K562 (cell line): ENCODE measurements at regions not wholly inside any gene's neighbourhood (a gene's known extent, or its start where the extent isn't known, plus 50 kb on each side); places are given as distances from the start of the nearest gene placed in this dataset.

Experiments used
- ATAC-seq: fragments of 200-7000 bp; cut with Tn5 transposase; 3 replicates; pipeline ENCODE4 v1.9.1; 2020; ENCODE audit warnings: moderate library complexity
- BruUV-seq: library from RNA; stranded (reverse); fragments of 400-500 nt; replicated peaks from 2 replicates; lab custom pipeline; 2021; lab: Mats Ljungman, UMichigan
- CTCF ChIA-PET: fragments of 300-600 bp; formaldehyde crosslinking; extraction: SDS; loops from one replicate; lab custom pipeline; 2021; ENCODE audit warnings: low intra/inter-chr PET ratio; lab: Yijun Ruan, JAX
- POLR2A ChIA-PET: fragments of 300-600, 350-650 bp; sonication (Branson Sonifier 250); formaldehyde crosslinking; extraction: SDS; loops from one replicate; lab custom pipeline; 2021; ENCODE audit warnings: antibody characterized with exemption, inconsistent platforms; lab: Yijun Ruan, JAX
- DNase-seq, 4 experiments: peaks; one replicate each; pipeline versions ENCODE4 v3.0.0 to v3.0.0-alpha.2; 2011 to 2018; ENCODE audit warnings: low spot score in 3 of 4, mixed read lengths in 3 of 4; ENCODE audit errors: extremely low read depth in 1 of 4
- FAIRE-seq: peaks from 2 replicates; lab custom pipeline; 2011; peaks lifted over from hg19 to GRCh38; lab: Jason Lieb, UNC
- H2AFZ ChIP-seq: 2 replicates; pipeline ENCODE4 v1.6.0; 2011; ENCODE audit warnings: low read depth, low read length, control low read depth, inconsistent platforms
- H3K27ac ChIP-seq: fragments of 200-600 bp; 3 replicates; pipeline ENCODE4 v1.8.0; 2011; ENCODE audit warnings: low read depth, mild to moderate bottlenecking, control low read depth, inconsistent platforms, low read length, moderate library complexity, mixed read lengths; ENCODE audit errors: extremely low read depth
- H3K27me3 ChIP-seq, 2 experiments: fragments of 300-600 bp in 1 of 2; 2 replicates in 1 of 2; 3 replicates in 1 of 2; pipeline versions ENCODE4 v1.6.0 to v1.8.0; 2011; ENCODE audit warnings: inconsistent platforms in 2 of 2, low read length in 2 of 2, mild to moderate bottlenecking in 1 of 2, mixed read lengths in 1 of 2, moderate library complexity in 1 of 2; ENCODE audit not compliant: control insufficient read depth in 2 of 2, insufficient read depth in 2 of 2
- H3K36me3 ChIP-seq: fragments of 300-600 bp; 3 replicates; pipeline ENCODE4 v1.8.0; 2011; ENCODE audit warnings: mild to moderate bottlenecking, low read length, inconsistent platforms; ENCODE audit not compliant: control insufficient read depth, insufficient read depth
- H3K4me1 ChIP-seq, 2 experiments: fragments of 200-600 bp in 1 of 2; replicated peaks in 1 of 2; 2 replicates in 1 of 2; 3 replicates in 1 of 2; pipeline versions ENCODE4 v1.5.1 to v1.8.0; 2011; ENCODE audit warnings: inconsistent platforms in 2 of 2, low read length in 2 of 2, mild to moderate bottlenecking in 1 of 2, mixed read lengths in 1 of 2, moderate library complexity in 1 of 2; ENCODE audit not compliant: control insufficient read depth in 2 of 2, insufficient read depth in 2 of 2
- H3K4me2 ChIP-seq: 2 replicates; pipeline ENCODE4 v1.6.1; 2011; ENCODE audit warnings: low read length, control low read depth, inconsistent platforms, mixed read lengths; ENCODE audit not compliant: insufficient read depth
- H3K4me3 ChIP-seq: fragments of 200-600 bp; sonication (generic), shearing (Covaris generic); 2 replicates; pipeline ENCODE4 v1.5.1; 2016; ENCODE audit warnings: control low read depth, inconsistent platforms
- H3K79me2 ChIP-seq: fragments of 200-600 bp; 3 replicates; pipeline ENCODE4 v1.8.0; 2011; ENCODE audit warnings: low read length, inconsistent platforms; ENCODE audit not compliant: control insufficient read depth, insufficient read depth
- H3K9ac ChIP-seq, 2 experiments: 2 replicates each; pipeline versions ENCODE4 v1.6.0 to v1.6.1; 2011; ENCODE audit warnings: low read depth in 2 of 2, low read length in 2 of 2, control low read depth in 1 of 2, inconsistent platforms in 1 of 2, mild to moderate bottlenecking in 1 of 2, mixed read lengths in 1 of 2; ENCODE audit not compliant: insufficient read depth in 1 of 2
- H3K9me1 ChIP-seq: one replicate; pipeline ENCODE4 v1.6.0; 2011; ENCODE audit warnings: inconsistent platforms, mild to moderate bottlenecking, low read length, moderate library complexity; ENCODE audit not compliant: control insufficient read depth, insufficient read depth
- H3K9me3 ChIP-seq: replicated peaks from 2 replicates; pipeline ENCODE4 v1.5.1; 2011; ENCODE audit warnings: low read depth, low read length, inconsistent platforms; ENCODE audit not compliant: control insufficient read depth, insufficient read depth
- H4K20me1 ChIP-seq: replicated peaks from 2 replicates; pipeline ENCODE4 v1.6.1; 2011; ENCODE audit warnings: low read length, inconsistent platforms, mixed read lengths; ENCODE audit not compliant: control insufficient read depth, insufficient read depth
- BCOR ChIP-seq: fragments of 450-650 bp; IDR thresholded peaks from 2 replicates; pipeline ENCODE4 v1.6.1; 2016
- FOXK2 ChIP-seq, 2 experiments: fragments of 450-650 bp; IDR thresholded peaks in 1 of 2; conservative IDR thresholded peaks in 1 of 2; 2 replicates each; pipeline ENCODE4 v1.6.1; 2016; ENCODE audit warnings: low read depth in 2 of 2, mild to moderate bottlenecking in 1 of 2
- GABPB1 ChIP-seq: sonication (generic); formaldehyde crosslinking; IDR thresholded peaks from 2 replicates; pipeline ENCODE4 v1.8.0; 2022; ENCODE audit warnings: mild to moderate bottlenecking, missing genetic modification reagents
- KDM5B ChIP-seq: fragments of 200-600 bp; sonication (generic); IDR thresholded peaks from 2 replicates; pipeline ENCODE4 v1.6.1; 2012; ENCODE audit warnings: low read depth, mild to moderate bottlenecking, moderate library complexity, low read length, control low read depth, inconsistent platforms; ENCODE audit not compliant: insufficient replicate concordance
- MED1 ChIP-seq: sonication (generic); formaldehyde crosslinking; IDR thresholded peaks from 2 replicates; pipeline ENCODE4 v1.8.1; 2023; ENCODE audit warnings: missing genetic modification reagents, borderline replicate concordance
- NFE2 ChIP-seq: IDR thresholded peaks from 2 replicates; pipeline ENCODE4 v1.6.1; 2014; ENCODE audit warnings: antibody characterized with exemption, low read depth
- NR2F6 ChIP-seq: fragments of 450-650 bp; formaldehyde crosslinking; IDR thresholded peaks from 2 replicates; pipeline ENCODE4 v1.4.0; 2020; ENCODE audit warnings: mild to moderate bottlenecking
- RBM22 ChIP-seq: fragments of 200-400 bp; formaldehyde crosslinking; IDR thresholded peaks from 2 replicates; pipeline ENCODE4 v1.6.1; 2018; ENCODE audit warnings: low read length, low read depth; ENCODE audit not compliant: poor library complexity, severe bottlenecking
- TCF7L2 ChIP-seq: fragments of 150-350 bp; IDR thresholded peaks from 2 replicates; pipeline ENCODE4 v1.6.1; 2016; ENCODE audit warnings: low read depth, mild to moderate bottlenecking, low read length, moderate library complexity
- TEAD4 ChIP-seq, 2 experiments: sonication (generic) in 1 of 2; formaldehyde crosslinking in 1 of 2; IDR thresholded peaks; 2 replicates each; pipeline versions ENCODE4 v1.6.1 to v1.8.0; 2012 to 2022; ENCODE audit warnings: borderline replicate concordance in 1 of 2, inconsistent platforms in 1 of 2, low read length in 1 of 2, mild to moderate bottlenecking in 1 of 2, missing genetic modification reagents in 1 of 2
- VEZF1 ChIP-seq: fragments of 200-800 bp; sonication (Bioruptor generic); IDR thresholded peaks from 2 replicates; pipeline ENCODE4 v1.6.1; 2017; ENCODE audit warnings: missing genetic modification characterization, missing compliant biosample characterization
- ZBTB17 ChIP-seq: fragments of 450-650 bp; formaldehyde crosslinking; IDR thresholded peaks from 2 replicates; pipeline ENCODE4 v1.4.0; 2020; ENCODE audit warnings: mild to moderate bottlenecking
- ZNF77 ChIP-seq: fragments of 250-450 bp; sonication (Bioruptor Pico); IDR thresholded peaks from 2 replicates; pipeline ENCODE4 v1.5.0; 2020
- WGBS: fragments of 100-300 bp; shearing (Covaris generic); methylation state at CpG from one replicate; pipeline ENCODE4 v1.1.6; 2016; ENCODE audit warnings: low coverage, mixed read lengths; ENCODE audit not compliant: insufficient coverage; ENCODE audit errors: missing lambda C conversion rate; 5-methylcytosine and 5-hydroxymethylcytosine counted together
- in situ Hi-C: fragments of 300-500 bp; cut with MboI; formaldehyde crosslinking; loops from 4 replicates; pipeline ENCODE4 v1.15.0; 2018; ENCODE audit warnings: inconsistent platforms, mixed read lengths
- intact Hi-C: fragments of 100-400 bp; cut with micrococcal nuclease; formaldehyde crosslinking; loops from 2 replicates; pipeline ENCODE4 v1.14.2; 2022
- TF ChIP-seq, protein P1 (sequence below), 3 experiments: IDR thresholded peaks in 2 of 3; conservative IDR thresholded peaks in 1 of 3; 2 replicates each; pipeline ENCODE4 v1.5.1; 2011 to 2012; ENCODE audit warnings: low read length in 3 of 3, mild to moderate bottlenecking in 3 of 3, control low read depth in 2 of 3, improper control_type of control experiment in 1 of 3, inconsistent platforms in 1 of 3, low read depth in 1 of 3, mixed read lengths in 1 of 3, moderate library complexity in 1 of 3; ENCODE audit not compliant: insufficient read depth in 2 of 3
- TF ChIP-seq, protein P2 (sequence below): fragments of 450-650 bp; IDR thresholded peaks from 2 replicates; pipeline ENCODE4 v1.6.1; 2017; ENCODE audit warnings: antibody characterized with exemption, mild to moderate bottlenecking

DNA sequence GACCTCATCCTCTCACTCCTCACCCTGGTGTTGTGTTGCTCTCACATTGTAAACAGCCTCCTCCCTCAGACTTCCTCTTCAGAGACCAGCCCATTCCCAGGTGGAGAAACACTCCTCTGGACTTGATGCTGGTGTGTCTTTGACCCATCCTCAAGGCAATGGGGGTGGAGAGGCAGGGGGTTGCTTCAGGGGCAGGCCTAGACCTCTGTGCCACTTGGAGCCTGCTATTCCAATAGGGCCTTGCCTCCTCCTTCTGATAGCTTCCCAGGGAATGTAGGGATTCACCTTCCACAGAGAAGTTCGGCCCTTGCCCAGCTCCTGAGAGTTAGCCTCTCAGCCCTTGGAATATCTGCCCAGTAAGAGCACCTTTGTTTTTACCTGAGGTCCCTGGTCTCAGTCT, 606.6 kb upstream of the CADM1 start:
- in situ Hi-C loops: no loop called here
- Histone ChIP-seq H3K79me2 (no peaks in the 10 kb centered on the region), H3K4me3 (no peak overlapping the region), H2AFZ (no peak overlapping the region), H3K4me2 (no peak overlapping the region), H3K9ac (no peak overlapping the region), H3K27ac (no peak overlapping the region), H4K20me1 (no peaks in the 10 kb centered on the region), H3K9me3 (no peaks in the 10 kb centered on the region), H3K9me1 (no peaks in the 10 kb centered on the region), H3K27me3 (no peaks in the 10 kb centered on the region), H3K4me1 (no peaks in the 10 kb centered on the region), H3K36me3 (no peaks in the 10 kb centered on the region)
- CTCF ChIA-PET: no interaction called here
- DNase-seq (no peak), ATAC-seq (no peak), FAIRE-seq (no peak)
- POLR2A ChIA-PET: no interaction called here
- WGBS: 0% methylated on average over 1 of the region's 1 CpG
- BruUV-seq: no TSS peak
- intact Hi-C loops: no loop called here
- no peak for TF ChIP-seq FOXK2 (conservative IDR thresholded peaks at IDR 0.05 in 1 of 2, IDR thresholded peaks at IDR 0.05 in 1 of 2; ENCODE audit: low read depth in 2 of 2)
- TF ChIP-seq TEAD4 (IDR thresholded peaks at IDR 0.05; ENCODE audit: low read length): no peak
- TF ChIP-seq TEAD4 (CRISPR knock-in tag; IDR thresholded peaks at IDR 0.05; ENCODE audit: borderline replicate concordance): no peak
- no peak for TF ChIP-seq KDM5B
- TF ChIP-seq NFE2: no peak
- no peak for TF ChIP-seq TCF7L2
- no peak for TF ChIP-seq BCOR
- TF ChIP-seq, protein P1, sequence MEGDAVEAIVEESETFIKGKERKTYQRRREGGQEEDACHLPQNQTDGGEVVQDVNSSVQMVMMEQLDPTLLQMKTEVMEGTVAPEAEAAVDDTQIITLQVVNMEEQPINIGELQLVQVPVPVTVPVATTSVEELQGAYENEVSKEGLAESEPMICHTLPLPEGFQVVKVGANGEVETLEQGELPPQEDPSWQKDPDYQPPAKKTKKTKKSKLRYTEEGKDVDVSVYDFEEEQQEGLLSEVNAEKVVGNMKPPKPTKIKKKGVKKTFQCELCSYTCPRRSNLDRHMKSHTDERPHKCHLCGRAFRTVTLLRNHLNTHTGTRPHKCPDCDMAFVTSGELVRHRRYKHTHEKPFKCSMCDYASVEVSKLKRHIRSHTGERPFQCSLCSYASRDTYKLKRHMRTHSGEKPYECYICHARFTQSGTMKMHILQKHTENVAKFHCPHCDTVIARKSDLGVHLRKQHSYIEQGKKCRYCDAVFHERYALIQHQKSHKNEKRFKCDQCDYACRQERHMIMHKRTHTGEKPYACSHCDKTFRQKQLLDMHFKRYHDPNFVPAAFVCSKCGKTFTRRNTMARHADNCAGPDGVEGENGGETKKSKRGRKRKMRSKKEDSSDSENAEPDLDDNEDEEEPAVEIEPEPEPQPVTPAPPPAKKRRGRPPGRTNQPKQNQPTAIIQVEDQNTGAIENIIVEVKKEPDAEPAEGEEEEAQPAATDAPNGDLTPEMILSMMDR (IDR thresholded peaks at IDR 0.05 in 2 of 3, conservative IDR thresholded peaks at IDR 0.05 in 1 of 3; ENCODE audit: insufficient read depth in 2 of 3, low read depth in 1 of 3, low read length in 3 of 3): no peak
- no peak for TF ChIP-seq ZBTB17 (CRISPR knock-in tag)
- TF ChIP-seq ZNF77 (CRISPR knock-in tag): no peak
- no peak for TF ChIP-seq GABPB1 (CRISPR knock-in tag)
- no peak for TF ChIP-seq MED1 (CRISPR knock-in tag)
- no peak for TF ChIP-seq RBM22
- no peak for TF ChIP-seq NR2F6 (CRISPR knock-in tag)
- TF ChIP-seq VEZF1 (CRISPR knock-in tag): no peak
- TF ChIP-seq, protein P2, sequence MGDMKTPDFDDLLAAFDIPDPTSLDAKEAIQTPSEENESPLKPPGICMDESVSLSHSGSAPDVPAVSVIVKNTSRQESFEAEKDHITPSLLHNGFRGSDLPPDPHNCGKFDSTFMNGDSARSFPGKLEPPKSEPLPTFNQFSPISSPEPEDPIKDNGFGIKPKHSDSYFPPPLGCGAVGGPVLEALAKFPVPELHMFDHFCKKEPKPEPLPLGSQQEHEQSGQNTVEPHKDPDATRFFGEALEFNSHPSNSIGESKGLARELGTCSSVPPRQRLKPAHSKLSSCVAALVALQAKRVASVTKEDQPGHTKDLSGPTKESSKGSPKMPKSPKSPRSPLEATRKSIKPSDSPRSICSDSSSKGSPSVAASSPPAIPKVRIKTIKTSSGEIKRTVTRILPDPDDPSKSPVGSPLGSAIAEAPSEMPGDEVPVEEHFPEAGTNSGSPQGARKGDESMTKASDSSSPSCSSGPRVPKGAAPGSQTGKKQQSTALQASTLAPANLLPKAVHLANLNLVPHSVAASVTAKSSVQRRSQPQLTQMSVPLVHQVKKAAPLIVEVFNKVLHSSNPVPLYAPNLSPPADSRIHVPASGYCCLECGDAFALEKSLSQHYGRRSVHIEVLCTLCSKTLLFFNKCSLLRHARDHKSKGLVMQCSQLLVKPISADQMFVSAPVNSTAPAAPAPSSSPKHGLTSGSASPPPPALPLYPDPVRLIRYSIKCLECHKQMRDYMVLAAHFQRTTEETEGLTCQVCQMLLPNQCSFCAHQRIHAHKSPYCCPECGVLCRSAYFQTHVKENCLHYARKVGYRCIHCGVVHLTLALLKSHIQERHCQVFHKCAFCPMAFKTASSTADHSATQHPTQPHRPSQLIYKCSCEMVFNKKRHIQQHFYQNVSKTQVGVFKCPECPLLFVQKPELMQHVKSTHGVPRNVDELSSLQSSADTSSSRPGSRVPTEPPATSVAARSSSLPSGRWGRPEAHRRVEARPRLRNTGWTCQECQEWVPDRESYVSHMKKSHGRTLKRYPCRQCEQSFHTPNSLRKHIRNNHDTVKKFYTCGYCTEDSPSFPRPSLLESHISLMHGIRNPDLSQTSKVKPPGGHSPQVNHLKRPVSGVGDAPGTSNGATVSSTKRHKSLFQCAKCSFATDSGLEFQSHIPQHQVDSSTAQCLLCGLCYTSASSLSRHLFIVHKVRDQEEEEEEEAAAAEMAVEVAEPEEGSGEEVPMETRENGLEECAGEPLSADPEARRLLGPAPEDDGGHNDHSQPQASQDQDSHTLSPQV: no peak
